HL-60 (cell line): ENCODE measurements at regions not wholly inside any gene's neighbourhood (a gene's known extent, or its start where the extent isn't known, plus 50 kb on each side); places are given as distances from the start of the nearest gene placed in this dataset.

Source experiments
- DNase-seq, 2 experiments: peaks; one replicate each; pipeline ENCODE4 v3.0.0-alpha.2; 2010 to 2020; ENCODE audit warnings: low read depth in 1 of 2, low spot score in 1 of 2
- H3K27ac ChIP-seq: fragments of 250-450 bp; sonication (Bioruptor Pico); replicated peaks from 2 replicates; pipeline ENCODE4 v1.5.1; 2020; ENCODE audit warnings: mild to moderate bottlenecking, moderate library complexity
- H3K27me3 ChIP-seq: fragments of 250-450 bp; sonication (Bioruptor Pico); 2 replicates; pipeline ENCODE4 v1.5.1; 2021; ENCODE audit warnings: mild to moderate bottlenecking, moderate library complexity; ENCODE audit not compliant: insufficient read depth, poor library complexity, severe bottlenecking
- H3K4me3 ChIP-seq: replicated peaks from 2 replicates; pipeline ENCODE4 v1.5.1; 2011; ENCODE audit warnings: mild to moderate bottlenecking, control low read depth, low read length; ENCODE audit not compliant: insufficient read depth
- GABPA ChIP-seq: IDR thresholded peaks from 2 replicates; pipeline ENCODE4 v1.6.1; 2012; ENCODE audit warnings: low read depth
- POLR2AphosphoS5 ChIP-seq: IDR thresholded peaks from 2 replicates; pipeline ENCODE4 v1.6.1; 2012; ENCODE audit warnings: low read depth
- REST ChIP-seq: IDR thresholded peaks from 2 replicates; pipeline ENCODE4 v1.6.1; 2012; ENCODE audit warnings: low read depth; ENCODE audit not compliant: insufficient replicate concordance
- SPI1 ChIP-seq: IDR thresholded peaks from 2 replicates; pipeline ENCODE4 v1.6.1; 2012; ENCODE audit warnings: low read depth, mild to moderate bottlenecking, borderline replicate concordance
- TF ChIP-seq, protein P1 (sequence below): IDR thresholded peaks from one replicate; pipeline ENCODE4 v1.5.1; 2011; ENCODE audit warnings: low read length, control low read depth, inconsistent platforms; ENCODE audit not compliant: insufficient read depth

- no peak for TF ChIP-seq POLR2AphosphoS5
- TF ChIP-seq, protein P1, sequence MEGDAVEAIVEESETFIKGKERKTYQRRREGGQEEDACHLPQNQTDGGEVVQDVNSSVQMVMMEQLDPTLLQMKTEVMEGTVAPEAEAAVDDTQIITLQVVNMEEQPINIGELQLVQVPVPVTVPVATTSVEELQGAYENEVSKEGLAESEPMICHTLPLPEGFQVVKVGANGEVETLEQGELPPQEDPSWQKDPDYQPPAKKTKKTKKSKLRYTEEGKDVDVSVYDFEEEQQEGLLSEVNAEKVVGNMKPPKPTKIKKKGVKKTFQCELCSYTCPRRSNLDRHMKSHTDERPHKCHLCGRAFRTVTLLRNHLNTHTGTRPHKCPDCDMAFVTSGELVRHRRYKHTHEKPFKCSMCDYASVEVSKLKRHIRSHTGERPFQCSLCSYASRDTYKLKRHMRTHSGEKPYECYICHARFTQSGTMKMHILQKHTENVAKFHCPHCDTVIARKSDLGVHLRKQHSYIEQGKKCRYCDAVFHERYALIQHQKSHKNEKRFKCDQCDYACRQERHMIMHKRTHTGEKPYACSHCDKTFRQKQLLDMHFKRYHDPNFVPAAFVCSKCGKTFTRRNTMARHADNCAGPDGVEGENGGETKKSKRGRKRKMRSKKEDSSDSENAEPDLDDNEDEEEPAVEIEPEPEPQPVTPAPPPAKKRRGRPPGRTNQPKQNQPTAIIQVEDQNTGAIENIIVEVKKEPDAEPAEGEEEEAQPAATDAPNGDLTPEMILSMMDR = no peak
- TF ChIP-seq GABPA = no peak
- no peak for TF ChIP-seq REST
- no peak for TF ChIP-seq SPI1
- Histone ChIP-seq H3K27me3 (no peaks in the 10 kb centered on the region), H3K27ac (no peak overlapping the region), H3K4me3 (no peak overlapping the region)
- no peak for DNase-seq
Measured at GRCh38 chr1:22359427-22359826, 92.2 kb upstream of the ZBTB40 start.

DNA sequence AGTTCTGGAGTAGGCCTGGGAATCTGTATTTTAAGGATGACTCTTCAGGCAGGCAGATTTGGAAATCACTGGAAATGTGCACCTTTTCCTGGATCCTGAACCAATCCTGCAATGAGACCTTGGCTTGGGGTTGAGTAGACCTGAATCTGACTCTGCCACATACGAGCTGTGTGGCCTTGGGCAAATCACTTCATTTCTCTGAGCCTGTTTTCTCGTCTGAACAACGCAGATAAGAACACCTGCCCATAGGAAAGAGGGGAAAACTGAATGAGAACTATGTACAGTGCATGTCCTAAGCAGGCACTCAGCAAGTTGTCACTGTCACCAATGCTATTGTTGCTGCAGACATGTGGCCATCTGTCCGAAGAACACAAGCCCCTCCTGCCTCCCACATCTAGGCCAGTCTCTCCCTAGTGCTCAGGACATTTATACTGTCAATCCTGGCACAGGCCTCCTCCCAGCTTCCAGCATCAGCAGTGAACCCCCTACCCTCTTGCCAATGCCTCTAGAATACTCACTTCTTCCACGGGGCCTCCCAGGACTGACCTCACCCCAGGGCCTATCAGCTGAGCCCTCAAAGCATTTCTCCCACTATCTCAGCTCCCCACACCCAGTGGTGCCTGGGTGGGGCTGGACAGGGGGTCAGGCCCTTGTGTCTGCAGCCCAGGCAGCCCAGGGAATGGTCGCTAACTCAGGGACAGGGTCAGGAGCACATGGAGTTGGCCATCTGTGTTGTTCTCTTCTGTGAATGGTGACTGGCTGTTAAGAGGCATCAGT lies 88.8 kb upstream of the ZBTB40 start:
- no peak for DNase-seq
- H3K27me3 ChIP-seq = no peaks in the 10 kb centered on the region
- TF ChIP-seq POLR2AphosphoS5 (no peak), REST (no peak), GABPA (no peak), SPI1 (no peak)
- TF ChIP-seq, protein P1 = no peak

GRCh38 chr1:22363403-22364325 lies 88.0 kb upstream of the ZBTB40 start:
- TF ChIP-seq POLR2AphosphoS5 (no peak), GABPA (no peak)
- TF ChIP-seq, protein P1 = no peak
- Histone ChIP-seq H3K27me3 (no peaks in the 10 kb centered on the region), H3K4me3 (no peak overlapping the region), H3K27ac (no peak overlapping the region)
- DNase-seq = no peak

More for the DNA sequence above, 88.8 kb upstream of the ZBTB40 start:
- Histone ChIP-seq H3K4me3 (no peak overlapping the region), H3K27ac (no peak overlapping the region)
